Stomach (tissue), 4 donors: ENCODE measurements at regions not wholly inside any gene's neighbourhood (a gene's known extent, or its start where the extent isn't known, plus 50 kb on each side); places are given as distances from the start of the nearest gene placed in this dataset.

ENCODE experiments used
- CTCF ChIP-seq, 7 experiments: fragments of 450-650 bp in 4 of 7; fragments of 200-600 bp in 3 of 7; sonication (generic) in 3 of 7; IDR thresholded peaks; one replicate each; pipeline ENCODE4 v1.5.1; 2016 to 2019; ENCODE audit warnings: antibody characterized with exemption in 7 of 7, control low read depth in 2 of 7, mild to moderate bottlenecking in 1 of 7
- EP300 ChIP-seq: sonication (generic); formaldehyde crosslinking; IDR thresholded peaks from one replicate; pipeline ENCODE4 v1.6.1; 2017; ENCODE audit warnings: antibody characterized with exemption
- POLR2A ChIP-seq, 4 donors: fragments of 450-650 bp; IDR thresholded peaks; one replicate each; pipeline ENCODE4 v1.6.1; 2016; ENCODE audit warnings: antibody characterized with exemption in 4 of 4, control low read depth in 2 of 4, mild to moderate bottlenecking in 1 of 4, moderate library complexity in 1 of 4
- POLR2AphosphoS5 ChIP-seq, 3 donors: sonication (generic); formaldehyde crosslinking; IDR thresholded peaks; one replicate each; pipeline ENCODE4 v1.6.1; 2016; ENCODE audit warnings: antibody characterized with exemption in 3 of 3

- no peak for TF ChIP-seq CTCF (IDR thresholded peaks at IDR 0.05)
- no peak for TF ChIP-seq POLR2A (IDR thresholded peaks at IDR 0.05)
- no peak for TF ChIP-seq EP300
- no peak for TF ChIP-seq POLR2AphosphoS5 (IDR thresholded peaks at IDR 0.05)
Measured at GRCh38 chr10:8375137-8375536, 320.6 kb downstream of the GATA3 start.
